GM12878 (cell line): ENCODE measurements at regions not wholly inside any gene's neighbourhood (a gene's known extent, or its start where the extent isn't known, plus 50 kb on each side); places are given as distances from the start of the nearest gene placed in this dataset.

Experiments
- ATAC-seq: fragments of 200-7000 bp; cut with Tn5 transposase; 3 replicates; pipeline ENCODE4 v1.9.1; 2020; ENCODE audit warnings: mild to moderate bottlenecking, moderate library complexity
- BruUV-seq: library from RNA; stranded (reverse); fragments of 400-500 nt; replicated peaks from 2 replicates; lab custom pipeline; 2021; lab: Mats Ljungman, UMichigan
- CTCF ChIA-PET: fragments of 300-600 bp; sonication (Branson Sonifier 250); formaldehyde crosslinking; extraction: SDS; loops from one replicate; lab custom pipeline; 2021; ENCODE audit warnings: inconsistent platforms; lab: Yijun Ruan, JAX
- POLR2A ChIA-PET: fragments of 350-600 bp; formaldehyde crosslinking; extraction: SDS; loops from one replicate; lab custom pipeline; 2021; ENCODE audit warnings: inconsistent platforms; lab: Charles Lee
- RAD21 ChIA-PET: fragments of 300-600 bp; sonication (Branson Sonifier 250); formaldehyde crosslinking; loops from one replicate; lab custom pipeline; 2023; ENCODE audit warnings: antibody characterized with exemption; ENCODE audit not compliant: unreplicated experiment; lab: Charles Lee
- SMC1A ChIA-PET: fragments of 300-600 bp; sonication (Branson Sonifier 250); formaldehyde crosslinking; loops from one replicate; lab custom pipeline; 2023; ENCODE audit not compliant: unreplicated experiment, uncharacterized antibody; lab: Charles Lee
- DNase-seq: peaks from one replicate; pipeline ENCODE4 v3.0.0-alpha.2; 2011; ENCODE audit warnings: low read depth, low spot score
- FAIRE-seq: peaks from 3 replicates; lab custom pipeline; 2011; peaks lifted over from hg19 to GRCh38; lab: Jason Lieb, UNC
- H2AFZ ChIP-seq: 2 replicates; pipeline ENCODE4 v1.6.0; 2011; ENCODE audit warnings: low read depth, low read length, control low read depth; ENCODE audit not compliant: control insufficient read depth
- H3K27ac ChIP-seq: 2 replicates; pipeline ENCODE4 v1.5.1; 2011; ENCODE audit warnings: control low read depth; ENCODE audit not compliant: control insufficient read depth, insufficient read depth
- H3K27me3 ChIP-seq, 2 experiments: replicated peaks in 1 of 2; 2 replicates each; pipeline versions ENCODE4 v1.6.0 to v1.6.1; 2011; ENCODE audit warnings: low read length in 1 of 2; ENCODE audit not compliant: control insufficient read depth in 2 of 2, insufficient read depth in 2 of 2
- H3K36me3 ChIP-seq, 2 experiments: 2 replicates each; pipeline ENCODE4 v1.5.1; 2011; ENCODE audit warnings: low read length in 1 of 2; ENCODE audit not compliant: control insufficient read depth in 2 of 2, insufficient read depth in 2 of 2
- H3K4me1 ChIP-seq: 2 replicates; pipeline ENCODE4 v1.6.1; 2011; ENCODE audit warnings: mild to moderate bottlenecking, low read length, moderate library complexity, mixed read lengths; ENCODE audit not compliant: control insufficient read depth, insufficient read depth
- H3K4me2 ChIP-seq: 2 replicates; pipeline ENCODE4 v1.6.0; 2011; ENCODE audit warnings: control low read depth; ENCODE audit not compliant: control insufficient read depth, insufficient read depth
- H3K4me3 ChIP-seq: fragments of 200-600 bp; sonication (generic); 2 replicates; pipeline ENCODE4 v1.5.1; 2016
- H3K79me2 ChIP-seq: 2 replicates; pipeline ENCODE4 v1.6.0; 2011; ENCODE audit warnings: low read length; ENCODE audit not compliant: control insufficient read depth, insufficient read depth
- H3K9ac ChIP-seq: 2 replicates; pipeline ENCODE4 v1.8.0; 2011; ENCODE audit warnings: low read length, control low read depth, mixed read lengths; ENCODE audit not compliant: control insufficient read depth, insufficient read depth
- H3K9me3 ChIP-seq: replicated peaks from 3 replicates; pipeline ENCODE4 v1.5.1; 2011; ENCODE audit warnings: mild to moderate bottlenecking, low read length; ENCODE audit not compliant: control insufficient read depth, insufficient read depth
- H4K20me1 ChIP-seq: 2 replicates; pipeline ENCODE4 v1.6.0; 2011; ENCODE audit not compliant: control insufficient read depth, insufficient read depth
- CBX5 ChIP-seq: sonication (generic); IDR thresholded peaks from 2 replicates; pipeline ENCODE4 v1.6.1; 2016; ENCODE audit warnings: low read depth, moderate library complexity, mild to moderate bottlenecking, inconsistent platforms
- CHD2 ChIP-seq: IDR thresholded peaks from 2 replicates; pipeline ENCODE4 v1.6.1; 2011; ENCODE audit warnings: low read depth, low read length, improper control_type of control experiment, borderline replicate concordance
- CREM ChIP-seq: IDR thresholded peaks from 2 replicates; pipeline ENCODE4 v1.6.1; 2014; ENCODE audit warnings: antibody characterized with exemption, low read depth
- EP300 ChIP-seq, 2 experiments: fragments of 150-350 bp in 1 of 2; IDR thresholded peaks; 2 replicates each; pipeline ENCODE4 v1.6.1; 2011 to 2012; ENCODE audit warnings: low read depth in 2 of 2, low read length in 2 of 2, borderline replicate concordance in 1 of 2, improper control_type of control experiment in 1 of 2, inconsistent platforms in 1 of 2; ENCODE audit not compliant: control insufficient read depth in 1 of 2
- ETV6 ChIP-seq, 2 experiments: fragments of 450-650 bp in 1 of 2; IDR thresholded peaks in 1 of 2; conservative IDR thresholded peaks in 1 of 2; 2 replicates each; pipeline ENCODE4 v1.6.1; 2014; ENCODE audit warnings: antibody characterized with exemption in 1 of 2, borderline replicate concordance in 1 of 2, low read depth in 1 of 2, mild to moderate bottlenecking in 1 of 2, moderate library complexity in 1 of 2
- IRF5 ChIP-seq: fragments of 450-650 bp; IDR thresholded peaks from 2 replicates; pipeline ENCODE4 v1.6.1; 2017; ENCODE audit warnings: borderline replicate concordance
- JUNB ChIP-seq: IDR thresholded peaks from 2 replicates; pipeline ENCODE4 v1.6.1; 2016; ENCODE audit warnings: antibody characterized with exemption, mild to moderate bottlenecking
- MTA3 ChIP-seq: IDR thresholded peaks from 2 replicates; pipeline ENCODE4 v1.6.1; 2012; ENCODE audit warnings: low read length, inconsistent platforms, borderline replicate concordance
- POLR2A ChIP-seq: IDR thresholded peaks from 2 replicates; pipeline ENCODE4 v1.6.1; 2011; ENCODE audit warnings: low read depth, mild to moderate bottlenecking, low read length
- RELB ChIP-seq: fragments of 450-650 bp; IDR thresholded peaks from 2 replicates; pipeline ENCODE4 v1.6.1; 2017; ENCODE audit warnings: low read depth, mild to moderate bottlenecking, moderate library complexity
- RUNX3 ChIP-seq: IDR thresholded peaks from 2 replicates; pipeline ENCODE4 v1.6.1; 2012; ENCODE audit warnings: low read length, inconsistent platforms
- SRF ChIP-seq, 2 experiments: IDR thresholded peaks; 2 replicates each; pipeline ENCODE4 v1.6.1; 2011; ENCODE audit warnings: low read depth in 2 of 2, low read length in 2 of 2, mild to moderate bottlenecking in 1 of 2, moderate library complexity in 1 of 2
- SUZ12 ChIP-seq: fragments of 200-600 bp; sonication (generic); IDR thresholded peaks from one replicate; pipeline ENCODE4 v1.6.1; 2018; ENCODE audit warnings: antibody characterized with exemption, mild to moderate bottlenecking; ENCODE audit not compliant: unreplicated experiment
- TCF12 ChIP-seq: IDR thresholded peaks from 2 replicates; pipeline ENCODE4 v1.6.1; 2011; ENCODE audit warnings: low read depth, mild to moderate bottlenecking, low read length
- TCF7 ChIP-seq: IDR thresholded peaks from 2 replicates; pipeline ENCODE4 v1.6.1; 2014; ENCODE audit warnings: antibody characterized with exemption, borderline replicate concordance
- USF1 ChIP-seq: IDR thresholded peaks from 2 replicates; pipeline ENCODE4 v1.6.1; 2011; ENCODE audit warnings: borderline replicate concordance, low read depth, mild to moderate bottlenecking, moderate library complexity, mixed read lengths, low read length; ENCODE audit not compliant: insufficient read depth; ENCODE audit errors: extremely low read length
- WRNIP1 ChIP-seq: IDR thresholded peaks from 2 replicates; pipeline ENCODE4 v1.6.1; 2011; ENCODE audit warnings: low read depth, low read length, improper control_type of control experiment, borderline replicate concordance
- ZNF207 ChIP-seq: fragments of 450-650 bp; IDR thresholded peaks from 2 replicates; pipeline ENCODE4 v1.6.1; 2014; ENCODE audit warnings: antibody characterized with exemption, mild to moderate bottlenecking, borderline replicate concordance
- WGBS: methylation state at CpG from one replicate; pipeline ENCODE4 v1.1.6; 2016; ENCODE audit warnings: low lambda C conversion rate; ENCODE audit not compliant: insufficient replicate concordance, insufficient coverage; ENCODE audit errors: missing lambda C conversion rate; 5-methylcytosine and 5-hydroxymethylcytosine counted together
- in situ Hi-C: fragments of 300-500 bp; cut with MboI; formaldehyde crosslinking; loops from 9 replicates; pipeline ENCODE4 v1.14.3; 2018; ENCODE audit warnings: mixed read lengths
- intact Hi-C: fragments of 100-400 bp; cut with micrococcal nuclease; formaldehyde crosslinking; loops from one replicate; pipeline ENCODE4 v1.14.2; 2022; ENCODE audit not compliant: unreplicated experiment

GRCh38 chr2:122446761-122447160, 691.3 kb downstream of the TSN start:
- no TSS peak for BruUV-seq
- no peak overlapping the region for H3K4me3 ChIP-seq
- ChIA-PET SMC1A (interaction anchor here (0.7 to 1.5 kb wide), 3 partner anchors 9 to 262 kb away, joined by 3 read pairs; no protein-coding TSS in a partner anchor), RAD21 (interaction anchor here (0.6 kb wide), 1 partner anchor 205 kb away, joined by 3 read pairs; no protein-coding TSS in a partner anchor), CTCF (interaction anchor here (0.7 kb wide), 1 partner anchor 31 kb away, joined by 3 read pairs; no protein-coding TSS in a partner anchor), POLR2A (interaction anchor here (0.6 to 0.7 kb wide), 2 partner anchors 129 to 444 kb away, joined by 3 to 8 read pairs; no protein-coding TSS in a partner anchor)
- no peak overlapping the region for H3K27ac ChIP-seq
- H3K27me3 ChIP-seq, result no peaks in the 10 kb centered on the region
- no peaks in the 10 kb centered on the region for H3K79me2 ChIP-seq
- H4K20me1 ChIP-seq, result no peaks in the 10 kb centered on the region
- ATAC-seq (peak; percentile 59; the same call in 2 of the 3 replicates), DNase-seq (no peak), FAIRE-seq (no peak)
- intact Hi-C loops (no loop called here), in situ Hi-C loops (no loop called here)
- no peaks in the 10 kb centered on the region for H3K4me1 ChIP-seq
- no peaks in the 10 kb centered on the region; the same call in 2 of the 3 replicates for H3K9me3 ChIP-seq
- no peak overlapping the region for H3K9ac ChIP-seq
- no peak overlapping the region for H3K4me2 ChIP-seq
- WGBS, result 1% methylated on average over 4 of the region's 4 CpGs
- no peaks in the 10 kb centered on the region for H3K36me3 ChIP-seq
- H2AFZ ChIP-seq, result no peak overlapping the region
- no peak for TF ChIP-seq RUNX3
- no peak for TF ChIP-seq RELB
- no peak for TF ChIP-seq MTA3
- TF ChIP-seq ZNF207, result no peak
- TF ChIP-seq JUNB, result no peak
- TF ChIP-seq USF1, result no peak
- no peak for TF ChIP-seq ETV6 (conservative IDR thresholded peaks at IDR 0.05 in 1 of 2, IDR thresholded peaks at IDR 0.05 in 1 of 2; ENCODE audit: borderline replicate concordance in 1 of 2, low read depth in 1 of 2)
- TF ChIP-seq EP300 (IDR thresholded peaks at IDR 0.05; ENCODE audit: borderline replicate concordance in 1 of 2, control insufficient read depth in 1 of 2, low read depth in 2 of 2, low read length in 2 of 2), result peak; percentile 17 to 67; a peak in 2 of 4 replicates
- TF ChIP-seq CHD2, result no peak
- TF ChIP-seq TCF7, result no peak
- TF ChIP-seq WRNIP1, result no peak
- TF ChIP-seq POLR2A, result no peak
- no peak for TF ChIP-seq CREM
- TF ChIP-seq CBX5, result no peak
- TF ChIP-seq IRF5, result no peak
- TF ChIP-seq TCF12, result no peak
- no peak for TF ChIP-seq SUZ12
- no peak for TF ChIP-seq SRF (IDR thresholded peaks at IDR 0.05; ENCODE audit: low read depth in 2 of 2, low read length in 2 of 2)
